Pancreas (tissue), 10 donors: ENCODE measurements at regions not wholly inside any gene's neighbourhood (a gene's known extent, or its start where the extent isn't known, plus 50 kb on each side); places are given as distances from the start of the nearest gene placed in this dataset.
"Not testable (repeated sequence)": the region's sequence is repeated elsewhere in the genome, so short reads cannot be mapped to it uniquely, and the experiment has no call there.

ENCODE experiments used
- ATAC-seq, 4 donors: fragments of 200-7000 bp; cut with Tn5 transposase; one replicate each; pipeline versions ENCODE4 v1.8.0 to v1.9.1; 2020; ENCODE audit warnings: mild to moderate bottlenecking in 4 of 4, moderate library complexity in 4 of 4
- DNase-seq, 6 donors: peaks; one replicate each; pipeline ENCODE4 v3.0.0-alpha.2; 2020
- FAIRE-seq: peaks from 2 replicates; lab custom pipeline; 2012; peaks lifted over from hg19 to GRCh38; lab: Jason Lieb, UNC
- H3K27ac ChIP-seq, 4 donors: fragments of 200-600 bp; sonication (generic); 1 replicate in 3 of 4; 2 replicates in 1 of 4; pipeline versions ENCODE4 v1.5.0 to v1.8.0; 2020
- H3K27me3 ChIP-seq, 4 donors: fragments of 200-600 bp; one replicate each; pipeline ENCODE4 v1.8.0; 2021
- H3K36me3 ChIP-seq, 3 donors: fragments of 200-600 bp; sonication (generic) in 1 of 3; one replicate each; pipeline versions ENCODE4 v1.5.0 to v1.8.0; 2020 to 2021
- H3K4me1 ChIP-seq, 3 donors: fragments of 200-600 bp; one replicate each; pipeline ENCODE4 v1.8.0; 2021
- H3K4me3 ChIP-seq, 4 donors: fragments of 200-600 bp; sonication (generic) in 2 of 4; one replicate each; pipeline versions ENCODE4 v1.5.0 to v1.8.0; 2020 to 2021
- H3K9me3 ChIP-seq, 4 donors: fragments of 200-600 bp; one replicate each; pipeline ENCODE4 v1.8.0; 2021
- CTCF ChIP-seq, 4 donors: fragments of 200-600 bp; sonication (generic) in 3 of 4; IDR thresholded peaks; one replicate each; pipeline versions ENCODE4 v1.5.0 to v1.8.0; 2021; ENCODE audit warnings: antibody characterized with exemption in 4 of 4
- WGBS, 2 donors: extraction: QIAGEN DNeasy Blood & Tissue Kit; methylation state at CpG; one replicate each; pipeline ENCODE4 v1.1.7; 2013; 5-methylcytosine and 5-hydroxymethylcytosine counted together
- intact Hi-C, 3 donors: fragments of 100-400 bp; cut with DNase I; formaldehyde crosslinking; loops; one replicate each; pipeline versions ENCODE4 v1.11.1 to v1.14.2; 2022
- donor health status: healthy with polysubstance abuse.
- donor health status: DM: no; HTN: no; CAD: no; lungs with moderate emphysema.
- donor health status: DM: no; HTN: no; CAD: no.
- donor health status: control.
- donor health status: control.
- donor health status: Bipolar disorder and iron deficiency.
- donor health status: DM: yes; HTN: yes; CAD: no.
- donor health status: DM: no; HTN: no; CAD: no.
- donor health status: DM: no; HTN: no; CAD: no.
- donor health status: DM: yes; HTN: yes; CAD: no.

DNA sequence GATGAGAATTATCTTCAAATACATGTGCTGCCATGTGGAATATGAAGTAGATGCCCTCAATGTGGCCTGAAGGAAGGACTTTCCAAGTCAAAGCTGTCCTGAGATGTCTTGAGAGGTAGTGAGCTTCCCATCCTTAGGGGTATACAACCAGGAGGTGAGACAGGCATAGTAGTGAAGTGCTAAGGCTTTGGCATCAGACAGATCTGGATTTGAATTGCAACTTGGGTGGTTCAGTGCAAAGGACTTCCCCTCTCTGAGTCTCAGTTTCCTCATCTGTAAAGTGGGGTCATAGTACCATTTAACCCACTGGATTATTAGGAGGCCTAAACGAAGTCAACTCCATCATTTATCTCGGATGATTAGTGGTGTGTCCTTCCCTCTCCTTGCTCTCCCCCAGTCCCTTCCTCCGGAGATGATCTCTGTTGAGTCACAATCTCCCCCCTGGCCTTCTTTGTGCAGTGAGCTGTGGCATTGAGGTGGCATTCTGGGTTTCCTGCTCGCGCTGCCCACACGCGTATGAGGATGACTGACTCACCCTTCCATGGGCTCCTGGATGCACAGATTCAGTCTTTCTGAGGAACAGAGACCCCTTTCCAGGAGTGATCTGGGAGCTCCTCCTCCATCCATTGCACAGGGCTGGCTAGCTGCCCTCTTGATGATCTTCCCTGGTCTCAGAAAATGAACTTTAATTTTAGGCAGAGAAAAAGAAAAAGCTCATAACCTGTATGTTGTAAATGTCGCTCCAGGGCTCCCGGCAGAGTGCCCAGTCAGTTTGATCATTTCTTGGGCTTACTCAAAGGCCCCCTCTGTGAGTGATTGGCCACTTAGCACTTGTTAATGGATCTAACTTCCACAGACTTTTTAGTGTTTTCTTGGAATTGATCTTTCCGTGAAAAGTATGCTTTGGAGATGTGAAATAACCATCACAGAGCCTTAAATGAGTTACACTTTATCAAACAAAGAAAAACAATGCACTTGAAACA lies 354.6 kb downstream of the PTPRU start:
- WGBS, 2 donors, result 50 to 61% methylated on average over 10 of the region's 10 CpGs
- Histone ChIP-seq H3K27me3 (no peaks in the 10 kb centered on the region), H3K4me1 (no peaks in the 10 kb centered on the region), H3K4me3 (no peak overlapping the region), H3K9me3 (no peaks in the 10 kb centered on the region), H3K36me3 (no peaks in the 10 kb centered on the region), H3K27ac (no peak overlapping the region)
- no peak for DNase-seq
- no peak for FAIRE-seq
- no peak for ATAC-seq
- TF ChIP-seq CTCF (IDR thresholded peaks at IDR 0.05), result no peak
- intact Hi-C loops, result no loop called here

DNA sequence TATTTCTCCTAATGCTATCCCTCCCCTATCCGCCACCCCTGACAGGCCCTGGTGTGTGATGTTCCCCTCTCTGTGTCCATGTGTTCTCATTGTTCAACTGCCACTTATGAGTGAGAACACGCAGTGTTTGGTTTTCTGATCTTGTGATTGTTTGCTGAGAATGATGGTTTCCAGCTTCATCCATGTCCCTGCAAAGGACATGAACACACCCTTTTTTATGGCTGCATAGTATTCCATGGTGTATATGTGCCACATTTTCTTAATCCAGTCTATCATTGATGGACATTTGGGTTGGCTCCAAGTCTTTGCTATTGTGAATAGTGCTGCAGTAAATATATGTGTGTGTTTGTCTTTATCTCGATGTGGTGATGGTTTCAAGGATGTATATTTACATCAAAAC lies 353.4 kb downstream of the PTPRU start:
- H3K4me1 ChIP-seq, H3K27ac ChIP-seq, H3K9me3 ChIP-seq, H3K4me3 ChIP-seq, FAIRE-seq, intact Hi-C loops, H3K36me3 ChIP-seq, ATAC-seq, H3K27me3 ChIP-seq, DNase-seq: not testable (repeated sequence)
- WGBS, 2 donors, result 81 to 87% methylated on average over 3 of the region's 3 CpGs

DNA sequence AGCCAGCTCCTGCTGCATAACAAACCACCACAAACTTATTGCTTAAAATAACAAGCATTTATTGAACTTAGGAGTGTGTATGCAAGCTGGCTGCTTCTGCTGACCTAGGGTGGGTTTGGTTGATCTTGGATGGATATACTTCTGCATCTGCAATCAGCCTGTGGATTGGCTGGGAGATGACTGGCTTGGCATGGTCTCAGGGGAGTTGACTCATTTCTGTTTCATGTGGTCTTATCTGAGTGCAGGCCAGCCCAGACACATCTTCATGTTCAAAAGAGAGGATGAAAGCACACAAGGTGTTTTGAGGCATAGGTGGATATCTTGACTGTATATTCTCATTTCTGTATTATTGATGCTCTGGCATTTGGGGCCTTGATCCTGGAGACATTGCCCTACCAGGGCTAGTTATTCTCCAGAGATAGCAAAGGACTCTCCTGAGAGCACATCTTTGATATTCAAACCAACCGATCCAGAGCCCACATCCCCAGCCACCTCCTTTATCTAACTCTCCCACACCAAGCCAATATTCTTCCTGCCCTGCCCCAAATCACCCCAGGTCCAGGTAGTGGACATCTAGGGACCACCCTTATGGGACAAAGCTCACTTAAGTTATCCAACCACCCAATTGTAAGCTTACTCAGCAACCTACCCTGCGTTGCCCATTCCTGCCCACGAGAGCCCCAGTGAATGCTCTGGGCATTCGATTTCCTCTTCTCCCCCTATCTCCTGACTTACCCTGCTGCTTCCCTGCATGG lies 350.8 kb downstream of the PTPRU start:
- H3K4me1 ChIP-seq, result no peaks in the 10 kb centered on the region
- no peaks in the 10 kb centered on the region for H3K36me3 ChIP-seq
- ATAC-seq (no peak), FAIRE-seq (no peak), DNase-seq (no peak)
- TF ChIP-seq CTCF (IDR thresholded peaks at IDR 0.05), result no peak
- no peaks in the 10 kb centered on the region for H3K27me3 ChIP-seq
- WGBS, 2 donors, result 44 to 46% methylated on average over 4 of the region's 4 CpGs
- no peaks in the 10 kb centered on the region for H3K9me3 ChIP-seq
- H3K27ac ChIP-seq, result no peak overlapping the region
- intact Hi-C loops, result no loop called here
- no peak overlapping the region for H3K4me3 ChIP-seq

GRCh38 chr1:29586215-29586614 lies 349.9 kb downstream of the PTPRU start:
- H3K4me1 ChIP-seq, result no peaks in the 10 kb centered on the region
- ATAC-seq (no peak), FAIRE-seq (no peak), DNase-seq (no peak)
- 72 to 78% methylated on average over 5 of the region's 5 CpGs for WGBS, 2 donors
- intact Hi-C loops, result no loop called here
- TF ChIP-seq CTCF (IDR thresholded peaks at IDR 0.05), result no peak
- no peak overlapping the region for H3K4me3 ChIP-seq
- no peaks in the 10 kb centered on the region for H3K9me3 ChIP-seq
- no peaks in the 10 kb centered on the region for H3K27me3 ChIP-seq
- no peaks in the 10 kb centered on the region for H3K36me3 ChIP-seq
- no peak overlapping the region for H3K27ac ChIP-seq

- H3K27me3 ChIP-seq, result no peaks in the 10 kb centered on the region
- TF ChIP-seq CTCF (IDR thresholded peaks at IDR 0.05), result no peak
- H3K4me3 ChIP-seq, result no peak overlapping the region
- intact Hi-C loops, result no loop called here
- H3K9me3 ChIP-seq, result no peaks in the 10 kb centered on the region
- no peak overlapping the region for H3K27ac ChIP-seq
- 72 to 84% methylated on average over 6 of the region's 6 CpGs for WGBS, 2 donors
- DNase-seq, result no peak
- no peak for ATAC-seq
- H3K36me3 ChIP-seq, result no peaks in the 10 kb centered on the region
- H3K4me1 ChIP-seq, result no peaks in the 10 kb centered on the region
- FAIRE-seq, result no peak
These were observed 349.3 kb downstream of the PTPRU start for GRCh38 chr1:29585656-29586055.
